ENCODE measurements at regions not wholly inside any gene's neighbourhood (a gene's known extent, or its start where the extent isn't known, plus 50 kb on each side); places are given as distances from the start of the nearest gene placed in this dataset.

- intact Hi-C loops (cut with DNase I; ENCODE audit: low total_unique reads), result no loop called here
- Histone ChIP-seq H3K27me3 (no peaks in the 10 kb centered on the region), H3K4me1 (peaks cover 0 to 15% (median 8%) of the 10 kb centered on the region in 4 donors), H3K27ac (peak overlapping the region in 4 of 5 donors; percentile 43 to 49 (median 46)), H3K36me3 (no peaks in the 10 kb centered on the region), H3K9me3 (no peaks in the 10 kb centered on the region), H3K4me3 (no peak overlapping the region)
- DNase-seq, result peak in 1 of 2 donors; percentile 83
- WGBS, 5 donors, result 26 to 42% (median 35%) methylated on average over 1 of the region's 1 CpG
- no peak for TF ChIP-seq EP300 (IDR thresholded peaks at IDR 0.05)
- TF ChIP-seq POLR2AphosphoS5 (IDR thresholded peaks at IDR 0.05), result peak in 1 of 3 donors; percentile 42
- TF ChIP-seq POLR2A (IDR thresholded peaks at IDR 0.05), result no peak
- TF ChIP-seq, protein P1, sequence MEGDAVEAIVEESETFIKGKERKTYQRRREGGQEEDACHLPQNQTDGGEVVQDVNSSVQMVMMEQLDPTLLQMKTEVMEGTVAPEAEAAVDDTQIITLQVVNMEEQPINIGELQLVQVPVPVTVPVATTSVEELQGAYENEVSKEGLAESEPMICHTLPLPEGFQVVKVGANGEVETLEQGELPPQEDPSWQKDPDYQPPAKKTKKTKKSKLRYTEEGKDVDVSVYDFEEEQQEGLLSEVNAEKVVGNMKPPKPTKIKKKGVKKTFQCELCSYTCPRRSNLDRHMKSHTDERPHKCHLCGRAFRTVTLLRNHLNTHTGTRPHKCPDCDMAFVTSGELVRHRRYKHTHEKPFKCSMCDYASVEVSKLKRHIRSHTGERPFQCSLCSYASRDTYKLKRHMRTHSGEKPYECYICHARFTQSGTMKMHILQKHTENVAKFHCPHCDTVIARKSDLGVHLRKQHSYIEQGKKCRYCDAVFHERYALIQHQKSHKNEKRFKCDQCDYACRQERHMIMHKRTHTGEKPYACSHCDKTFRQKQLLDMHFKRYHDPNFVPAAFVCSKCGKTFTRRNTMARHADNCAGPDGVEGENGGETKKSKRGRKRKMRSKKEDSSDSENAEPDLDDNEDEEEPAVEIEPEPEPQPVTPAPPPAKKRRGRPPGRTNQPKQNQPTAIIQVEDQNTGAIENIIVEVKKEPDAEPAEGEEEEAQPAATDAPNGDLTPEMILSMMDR (IDR thresholded peaks at IDR 0.05), result no peak
Measured at GRCh38 chr6:134480593-134480992, 162.7 kb upstream of the SGK1 start.

GRCh38 chr6:134478764-134479399, 161.0 kb upstream of the SGK1 start:
- DNase-seq, result no peak
- no peaks in the 10 kb centered on the region for H3K9me3 ChIP-seq
- no peaks in the 10 kb centered on the region for H3K36me3 ChIP-seq
- no peaks in the 10 kb centered on the region for H3K27me3 ChIP-seq
- WGBS, 5 donors, result 92 to 98% (median 97%) methylated on average over 2 of the region's 2 CpGs
- no peak overlapping the region for H3K27ac ChIP-seq
- intact Hi-C loops (cut with DNase I; ENCODE audit: low total_unique reads), result no loop called here
- TF ChIP-seq POLR2AphosphoS5 (IDR thresholded peaks at IDR 0.05), result no peak
- no peak for TF ChIP-seq EP300 (IDR thresholded peaks at IDR 0.05)
- TF ChIP-seq, protein P1 (IDR thresholded peaks at IDR 0.05), result no peak
- no peak for TF ChIP-seq POLR2A (IDR thresholded peaks at IDR 0.05)
- H3K4me1 ChIP-seq, result peaks cover 0 to 15% (median 8%) of the 10 kb centered on the region in 4 donors
- H3K4me3 ChIP-seq, result no peak overlapping the region

GRCh38 chr6:134477991-134478635, 160.2 kb upstream of the SGK1 start:
- H3K27me3 ChIP-seq, result no peaks in the 10 kb centered on the region
- H3K4me3 ChIP-seq, result no peak overlapping the region
- H3K9me3 ChIP-seq, result no peaks in the 10 kb centered on the region
- no peak overlapping the region for H3K27ac ChIP-seq
- H3K4me1 ChIP-seq, result peaks cover 0 to 15% (median 8%) of the 10 kb centered on the region in 4 donors
- intact Hi-C loops (cut with DNase I; ENCODE audit: low total_unique reads), result no loop called here
- no peak for DNase-seq
- TF ChIP-seq POLR2A (IDR thresholded peaks at IDR 0.05), result no peak
- TF ChIP-seq EP300 (IDR thresholded peaks at IDR 0.05), result no peak
- TF ChIP-seq POLR2AphosphoS5 (IDR thresholded peaks at IDR 0.05), result no peak
- TF ChIP-seq, protein P1 (IDR thresholded peaks at IDR 0.05), result no peak
- H3K36me3 ChIP-seq, result no peaks in the 10 kb centered on the region
- WGBS, 5 donors, result 87 to 93% (median 91%) methylated on average over 8 of the region's 8 CpGs

DNA sequence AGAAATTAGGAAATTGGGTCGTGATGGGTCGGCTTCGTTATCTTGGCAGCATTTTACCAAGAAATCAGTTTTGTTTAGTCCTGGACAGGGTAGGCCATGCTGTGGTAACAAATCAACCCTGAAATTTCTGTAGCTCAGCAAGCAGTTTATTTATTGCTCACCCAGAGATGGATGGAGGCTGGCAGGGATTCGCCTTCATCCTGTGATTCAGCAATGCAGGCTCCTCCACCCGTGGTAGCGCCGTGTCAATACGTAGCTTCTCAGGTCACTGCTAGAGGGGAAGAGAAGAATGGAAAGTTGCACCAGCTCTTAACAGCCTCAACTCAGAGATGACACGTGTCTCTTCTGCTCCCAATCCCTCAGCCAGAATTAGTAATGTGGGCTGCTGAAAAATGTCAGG, 157.0 kb upstream of the SGK1 start:
- TF ChIP-seq POLR2A (IDR thresholded peaks at IDR 0.05) (no peak), EP300 (IDR thresholded peaks at IDR 0.05) (no peak), POLR2AphosphoS5 (IDR thresholded peaks at IDR 0.05) (no peak)
- TF ChIP-seq, protein P1 (IDR thresholded peaks at IDR 0.05), result no peak
- no peak overlapping the region for H3K27ac ChIP-seq
- no peaks in the 10 kb centered on the region for H3K27me3 ChIP-seq
- peaks cover 0 to 8% (median 3%) of the 10 kb centered on the region in 4 donors for H3K4me1 ChIP-seq
- H3K4me3 ChIP-seq, result no peak overlapping the region
- H3K36me3 ChIP-seq, result no peaks in the 10 kb centered on the region
- WGBS, 5 donors, result 91 to 96% (median 93%) methylated on average over 9 of the region's 9 CpGs
- no peaks in the 10 kb centered on the region for H3K9me3 ChIP-seq
- no peak for DNase-seq
- intact Hi-C loops (cut with DNase I; ENCODE audit: low total_unique reads), result no loop called here
